HUES64 (cell line): ENCODE measurements at regions not wholly inside any gene's neighbourhood (a gene's known extent, or its start where the extent isn't known, plus 50 kb on each side); places are given as distances from the start of the nearest gene placed in this dataset.

ENCODE experiments used
- H3K27ac ChIP-seq: 2 replicates; pipeline ENCODE4 v1.7.0; 2013; ENCODE audit warnings: low read depth, low read length, inconsistent platforms
- H3K27me3 ChIP-seq: 2 replicates; pipeline ENCODE4 v1.6.1; 2013; ENCODE audit warnings: mild to moderate bottlenecking, low read length; ENCODE audit not compliant: insufficient read depth
- H3K36me3 ChIP-seq: 2 replicates; pipeline ENCODE4 v1.6.1; 2013; ENCODE audit warnings: mild to moderate bottlenecking, low read length; ENCODE audit not compliant: insufficient read depth
- H3K4me1 ChIP-seq: 2 replicates; pipeline ENCODE4 v1.6.1; 2013; ENCODE audit warnings: mild to moderate bottlenecking, low read length, moderate library complexity; ENCODE audit not compliant: insufficient read depth
- H3K4me3 ChIP-seq: 2 replicates; pipeline ENCODE4 v1.5.1; 2013; ENCODE audit warnings: mild to moderate bottlenecking, low read length, moderate library complexity
- H3K9ac ChIP-seq: 2 replicates; pipeline ENCODE4 v1.6.1; 2013; ENCODE audit warnings: mild to moderate bottlenecking, low read depth, low read length
- H3K9me3 ChIP-seq: 2 replicates; pipeline ENCODE4 v1.6.1; 2013; ENCODE audit warnings: low read depth, low read length; ENCODE audit not compliant: insufficient read depth
- WGBS: fragments of 150-250, 120-280 bp; methylation state at CpG from one replicate; pipeline ENCODE4 v1.1.7; 2013; ENCODE audit warnings: missing lambda C conversion rate; 5-methylcytosine and 5-hydroxymethylcytosine counted together

DNA sequence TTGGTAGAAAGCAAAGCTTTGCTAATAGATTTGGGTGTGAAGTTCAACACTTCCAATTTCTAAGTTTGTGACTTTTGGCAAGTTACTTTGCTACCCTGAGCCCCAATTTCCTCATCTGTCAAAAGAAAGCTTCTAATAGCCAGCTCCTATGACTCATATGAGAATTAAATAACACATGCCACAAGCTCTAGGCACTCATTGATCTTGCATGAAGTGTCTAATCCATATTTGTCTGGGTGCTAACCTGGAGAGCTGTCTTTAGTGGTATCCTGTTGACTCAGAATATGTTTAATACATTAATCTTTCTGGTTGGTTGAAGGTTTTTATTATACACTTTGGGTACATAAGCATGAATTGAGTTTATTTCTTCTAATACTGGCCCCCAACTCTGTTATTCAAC lies 188.8 kb downstream of the POSTN start:
- no peaks in the 10 kb centered on the region for H3K27me3 ChIP-seq
- no peaks in the 10 kb centered on the region for H3K9me3 ChIP-seq
- no peak overlapping the region for H3K27ac ChIP-seq
- H3K4me1 ChIP-seq: no peaks in the 10 kb centered on the region
- H3K4me3 ChIP-seq: no peak overlapping the region
- H3K9ac ChIP-seq: no peak overlapping the region
- no peaks in the 10 kb centered on the region for H3K36me3 ChIP-seq

DNA sequence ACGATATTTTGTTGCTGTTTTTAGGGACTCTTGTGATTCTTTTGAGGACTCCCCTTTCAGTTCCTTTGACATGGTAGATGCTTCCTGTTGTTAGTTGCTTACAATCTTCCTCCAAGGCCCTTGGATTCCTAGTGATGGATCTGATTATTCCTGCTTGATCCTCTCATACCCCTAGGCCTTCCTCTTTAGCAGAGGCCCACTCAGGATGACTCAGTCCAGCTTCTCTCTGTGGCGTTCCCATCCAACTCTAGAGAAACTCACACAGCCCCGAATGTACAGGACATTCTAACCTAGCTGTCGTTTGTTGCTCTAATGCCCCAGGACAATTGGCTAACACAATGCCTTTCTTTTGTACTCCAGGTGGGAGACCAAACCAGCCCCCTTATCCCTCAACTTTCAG lies 191.4 kb downstream of the POSTN start:
- 91% methylated on average over 4 of the region's 4 CpGs for WGBS
- H3K9me3 ChIP-seq: no peaks in the 10 kb centered on the region

DNA sequence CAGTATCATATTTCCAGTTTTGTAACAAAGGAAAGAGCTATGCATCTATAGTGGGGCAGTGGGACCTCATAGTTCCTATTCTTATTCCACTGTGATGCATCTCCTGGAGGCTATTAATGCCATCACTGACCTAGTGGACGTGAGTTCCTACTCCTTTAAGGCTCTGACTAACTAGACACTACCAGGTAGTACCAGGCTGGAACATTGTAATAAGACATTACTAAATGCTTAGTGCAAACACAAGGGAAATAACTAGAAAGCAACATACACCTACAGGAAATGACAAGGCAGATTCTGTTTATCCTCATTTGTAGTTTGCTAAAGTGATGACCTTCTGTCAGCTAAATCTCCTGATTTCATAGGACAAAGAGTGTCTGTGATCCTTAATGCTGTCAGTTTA lies 192.5 kb downstream of the POSTN start:
- WGBS: 92% methylated on average over 1 of the region's 1 CpG
- Histone ChIP-seq H3K36me3 (no peaks in the 10 kb centered on the region), H3K27me3 (no peaks in the 10 kb centered on the region), H3K4me1 (no peaks in the 10 kb centered on the region), H3K9me3 (no peaks in the 10 kb centered on the region), H3K9ac (no peak overlapping the region), H3K27ac (no peak overlapping the region), H3K4me3 (no peak overlapping the region)

More for the DNA sequence above, 191.4 kb downstream of the POSTN start:
- Histone ChIP-seq H3K4me1 (no peaks in the 10 kb centered on the region), H3K27ac (no peak overlapping the region), H3K27me3 (no peaks in the 10 kb centered on the region), H3K36me3 (no peaks in the 10 kb centered on the region), H3K4me3 (no peak overlapping the region), H3K9ac (no peak overlapping the region)

DNA sequence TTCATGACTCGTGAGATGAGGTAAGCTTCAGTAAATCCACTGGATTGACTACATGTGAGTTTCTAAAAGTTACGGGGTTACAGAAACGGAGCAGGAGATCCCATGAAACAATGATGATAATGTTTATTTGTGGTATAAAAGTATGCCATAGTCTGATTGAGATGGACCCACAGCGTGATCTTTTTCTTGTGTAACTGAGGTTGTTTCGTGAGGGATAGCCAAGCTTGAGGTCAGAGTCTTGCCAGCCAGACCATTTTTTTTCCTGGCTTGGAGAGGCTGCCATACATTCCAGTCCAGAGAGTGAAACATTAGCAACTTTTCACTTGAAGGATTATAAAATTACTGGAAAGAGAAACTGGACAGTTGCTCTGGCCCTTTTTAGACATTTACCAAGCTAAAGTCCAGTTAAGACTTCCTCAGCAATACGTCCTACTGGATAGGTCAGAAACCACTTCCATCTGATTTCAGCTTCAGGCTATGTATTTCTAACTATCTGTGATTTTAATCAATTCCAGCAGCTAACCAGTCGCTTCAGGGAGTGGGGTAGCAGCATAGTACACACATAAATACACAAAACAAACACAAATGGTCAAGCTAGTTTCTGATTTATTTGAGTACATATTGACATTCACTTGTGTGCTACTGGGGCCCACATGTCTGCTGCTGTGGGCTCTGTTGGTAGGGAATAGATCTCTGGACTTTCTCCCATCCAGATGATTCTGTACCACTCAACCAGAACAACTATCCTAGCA lies 194.6 kb downstream of the POSTN start:
- Histone ChIP-seq H3K9ac (no peak overlapping the region), H3K27me3 (no peaks in the 10 kb centered on the region), H3K36me3 (no peaks in the 10 kb centered on the region), H3K4me3 (no peak overlapping the region), H3K9me3 (no peaks in the 10 kb centered on the region), H3K27ac (no peak overlapping the region), H3K4me1 (no peaks in the 10 kb centered on the region)
- 89% methylated on average over 7 of the region's 7 CpGs for WGBS

DNA sequence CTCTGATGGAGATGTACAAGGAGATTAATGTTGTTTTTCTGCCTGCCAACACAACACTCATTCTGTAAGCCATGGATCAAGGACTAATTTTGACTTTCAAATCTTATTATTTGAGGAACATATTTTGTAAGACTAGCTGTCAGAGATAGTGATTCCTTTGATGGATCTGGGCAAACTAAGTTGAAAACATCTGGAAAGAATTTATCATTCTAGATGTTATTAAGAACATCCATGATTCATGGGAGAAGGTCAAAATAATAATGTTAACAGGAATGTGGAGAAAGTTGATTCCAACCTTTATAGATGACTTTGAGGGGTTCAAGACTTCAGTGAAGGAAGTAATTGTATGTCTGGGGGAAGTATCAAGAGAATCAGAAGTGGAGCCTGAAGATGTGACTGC lies 196.8 kb downstream of the POSTN start:
- Histone ChIP-seq H3K4me1 (no peaks in the 10 kb centered on the region), H3K36me3 (no peaks in the 10 kb centered on the region), H3K27ac (no peak overlapping the region), H3K27me3 (no peaks in the 10 kb centered on the region), H3K9me3 (no peaks in the 10 kb centered on the region), H3K4me3 (no peak overlapping the region), H3K9ac (no peak overlapping the region)

DNA sequence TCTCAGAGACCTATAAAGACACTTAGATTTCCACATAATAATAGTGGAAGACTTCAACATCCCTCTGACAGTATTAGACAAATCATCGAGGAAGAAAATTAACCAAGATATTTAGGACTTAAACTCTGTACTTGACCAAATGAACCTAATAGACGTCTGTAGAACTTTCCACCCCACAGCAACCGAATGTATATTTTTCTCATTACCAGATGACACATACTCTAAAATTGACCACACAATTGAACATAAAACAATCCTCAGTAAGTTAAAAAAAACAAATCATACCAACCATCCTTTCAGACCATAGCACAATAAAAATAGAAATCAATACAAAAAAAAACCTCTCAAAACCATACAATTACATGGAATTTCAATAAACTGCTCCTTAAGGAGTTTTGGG lies 201.0 kb downstream of the POSTN start:
- no peaks in the 10 kb centered on the region for H3K9me3 ChIP-seq
- no peaks in the 10 kb centered on the region for H3K36me3 ChIP-seq
- no peaks in the 10 kb centered on the region for H3K27me3 ChIP-seq
- 95% methylated on average over 3 of the region's 3 CpGs for WGBS
- H3K4me3 ChIP-seq: no peak overlapping the region
- H3K4me1 ChIP-seq: no peaks in the 10 kb centered on the region
- no peak overlapping the region for H3K27ac ChIP-seq
- no peak overlapping the region for H3K9ac ChIP-seq

DNA sequence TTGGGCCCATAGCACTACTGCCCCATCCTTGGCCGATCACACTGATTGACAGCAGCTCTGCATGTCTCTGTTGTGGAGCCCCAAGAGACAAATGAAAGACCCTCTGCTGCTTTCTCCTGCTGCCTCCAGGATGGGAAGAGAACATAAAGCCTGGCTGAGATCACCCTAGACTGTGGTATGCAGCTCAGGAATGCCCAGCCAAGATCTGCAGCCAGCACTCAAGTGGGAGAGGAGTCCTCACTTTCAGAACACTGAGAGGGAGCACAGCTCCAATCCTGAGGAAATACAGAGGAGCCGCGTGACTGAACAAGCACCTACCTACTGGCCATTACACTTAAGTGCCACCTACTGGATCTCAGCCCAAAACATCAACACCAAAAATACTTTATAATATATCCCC lies 203.0 kb downstream of the POSTN start:
- WGBS: 95% methylated on average over 3 of the region's 3 CpGs
- H3K9ac ChIP-seq: no peak overlapping the region
- no peaks in the 10 kb centered on the region for H3K36me3 ChIP-seq
- H3K27me3 ChIP-seq: no peaks in the 10 kb centered on the region
- H3K4me3 ChIP-seq: no peak overlapping the region
- no peaks in the 10 kb centered on the region for H3K9me3 ChIP-seq
- no peaks in the 10 kb centered on the region for H3K4me1 ChIP-seq
- no peak overlapping the region for H3K27ac ChIP-seq

DNA sequence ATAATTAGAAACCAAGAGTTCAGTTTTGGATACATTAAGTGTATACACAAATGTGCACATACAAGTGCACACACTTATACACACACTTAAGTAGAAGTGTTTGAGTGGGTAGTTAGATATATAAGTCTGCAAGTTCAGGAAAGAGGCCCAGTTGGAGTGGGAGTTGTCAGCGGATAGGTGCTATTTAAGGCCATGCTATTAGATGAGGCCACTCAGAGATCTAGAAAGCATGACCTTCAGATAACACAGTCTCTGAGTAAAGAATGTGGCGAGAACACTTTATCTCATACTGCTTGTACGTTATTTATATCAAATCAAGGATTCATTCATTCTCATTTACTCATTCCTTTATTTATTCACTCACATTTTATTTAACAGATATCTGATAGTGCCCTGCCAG lies 206.2 kb downstream of the POSTN start:
- H3K27me3 ChIP-seq: no peaks in the 10 kb centered on the region
- H3K4me1 ChIP-seq: no peaks in the 10 kb centered on the region
- no peak overlapping the region for H3K4me3 ChIP-seq
- no peaks in the 10 kb centered on the region for H3K36me3 ChIP-seq
- 96% methylated on average over 3 of the region's 3 CpGs for WGBS
- H3K9me3 ChIP-seq: no peaks in the 10 kb centered on the region
- H3K27ac ChIP-seq: no peak overlapping the region
- H3K9ac ChIP-seq: no peak overlapping the region

DNA sequence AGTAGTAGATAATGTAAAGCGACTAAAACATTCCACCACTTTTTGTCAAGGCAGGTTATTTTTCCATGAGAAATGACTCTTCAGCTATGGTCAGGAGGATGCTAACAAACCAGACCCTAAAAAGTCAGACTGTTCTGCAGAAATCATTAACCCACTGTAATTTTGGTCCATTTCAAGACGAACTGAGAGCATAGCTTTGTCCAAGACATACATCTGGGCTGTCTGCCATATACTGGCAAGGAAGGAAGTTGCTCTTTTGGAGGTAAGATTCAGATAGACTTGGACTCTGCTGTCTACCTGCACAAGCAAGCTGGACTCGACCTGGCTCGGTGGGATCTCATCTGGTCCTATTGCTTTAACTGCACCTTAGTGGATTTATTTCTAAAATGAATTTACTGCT lies 207.8 kb downstream of the POSTN start:
- no peaks in the 10 kb centered on the region for H3K36me3 ChIP-seq
- no peaks in the 10 kb centered on the region for H3K27me3 ChIP-seq
- H3K4me3 ChIP-seq: no peak overlapping the region
- no peak overlapping the region for H3K9ac ChIP-seq
- no peaks in the 10 kb centered on the region for H3K4me1 ChIP-seq
- WGBS: 92% methylated on average over 4 of the region's 4 CpGs
- no peak overlapping the region for H3K27ac ChIP-seq
- no peaks in the 10 kb centered on the region for H3K9me3 ChIP-seq

DNA sequence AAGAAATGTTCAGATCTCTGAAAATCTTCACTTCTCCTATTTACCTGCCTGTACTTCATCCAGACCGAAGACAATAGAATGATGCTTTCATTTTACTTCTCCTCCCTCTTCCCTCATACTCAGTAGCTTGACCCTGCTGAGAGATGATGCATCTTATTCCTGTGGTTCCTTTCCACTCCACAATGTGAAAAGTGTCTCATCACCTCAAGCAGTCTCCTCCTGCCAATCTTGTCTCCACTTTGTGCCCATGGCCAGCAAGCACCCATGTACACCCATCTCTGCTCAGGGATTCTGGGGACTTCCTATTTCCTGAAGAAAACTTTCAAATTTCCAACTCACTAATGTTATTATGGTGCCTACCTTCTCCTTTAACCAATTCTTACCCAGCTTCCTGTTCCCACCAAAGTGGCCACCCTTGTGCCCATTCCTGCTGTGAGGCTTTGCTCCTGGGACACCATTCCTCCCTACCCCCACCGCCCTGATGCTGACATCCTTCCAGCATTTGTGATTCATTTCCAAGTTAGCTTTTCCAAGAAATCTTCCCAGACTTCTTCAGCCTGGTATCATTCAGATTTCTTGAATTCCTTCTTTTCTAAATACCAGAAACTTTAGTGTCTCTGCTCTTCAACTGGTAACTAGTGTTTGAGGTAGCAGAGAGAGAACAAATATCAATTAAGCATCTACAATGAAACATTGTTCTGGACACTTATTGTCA lies 212.5 kb downstream of the POSTN start:
- H3K27ac ChIP-seq: no peak overlapping the region
- peaks cover 27% of the 10 kb centered on the region for H3K4me1 ChIP-seq
- 68% methylated on average over 2 of the region's 2 CpGs for WGBS
- H3K9ac ChIP-seq: no peak overlapping the region
- H3K27me3 ChIP-seq: no peaks in the 10 kb centered on the region
- H3K9me3 ChIP-seq: no peaks in the 10 kb centered on the region
- H3K36me3 ChIP-seq: no peaks in the 10 kb centered on the region
- H3K4me3 ChIP-seq: no peak overlapping the region

DNA sequence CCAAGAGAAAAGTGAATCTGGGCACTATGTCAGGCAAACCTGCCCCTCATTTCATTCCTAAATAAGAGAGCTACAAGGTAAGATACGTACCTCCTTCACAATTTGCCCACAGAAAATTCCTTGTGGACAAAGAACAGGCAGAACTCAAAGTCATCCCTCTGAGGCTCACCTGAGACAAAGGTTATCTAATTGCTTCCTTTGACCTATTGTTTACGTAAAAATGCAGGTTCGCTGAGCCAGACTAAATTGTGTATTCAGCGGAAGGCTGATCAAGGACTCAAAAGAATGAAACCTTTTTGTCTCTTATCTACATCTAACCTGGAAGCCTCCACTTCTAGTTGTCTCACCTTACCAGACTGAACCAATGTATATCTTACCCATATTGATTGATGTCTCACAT lies 213.3 kb downstream of the POSTN start:
- 85% methylated on average over 4 of the region's 4 CpGs for WGBS
- Histone ChIP-seq H3K9me3 (no peaks in the 10 kb centered on the region), H3K27me3 (no peaks in the 10 kb centered on the region), H3K27ac (no peak overlapping the region), H3K9ac (no peak overlapping the region), H3K4me3 (no peak overlapping the region), H3K4me1 (peaks cover 27% of the 10 kb centered on the region), H3K36me3 (no peaks in the 10 kb centered on the region)
